Spinal cord (tissue), 9 donors: ENCODE measurements at regions not wholly inside any gene's neighbourhood (a gene's known extent, or its start where the extent isn't known, plus 50 kb on each side); places are given as distances from the start of the nearest gene placed in this dataset.

Source experiments
- DNase-seq, 6 donors: peaks; one replicate each; pipeline versions ENCODE4 v3.0.0 to v3.0.0-alpha.2; 2013 to 2015; ENCODE audit warnings: low spot score in 6 of 6, low read depth in 4 of 6
- H3K27ac ChIP-seq: one replicate; pipeline ENCODE4 v1.5.1; 2013; ENCODE audit warnings: low read depth, low read length, control low read depth
- H3K27me3 ChIP-seq: one replicate; pipeline ENCODE4 v1.6.1; 2013; ENCODE audit warnings: low read length; ENCODE audit not compliant: control insufficient read depth, insufficient read depth
- H3K36me3 ChIP-seq: one replicate; pipeline ENCODE4 v1.6.1; 2013; ENCODE audit warnings: low read length; ENCODE audit not compliant: control insufficient read depth, insufficient read depth
- H3K4me1 ChIP-seq: one replicate; pipeline ENCODE4 v1.6.1; 2013; ENCODE audit warnings: low read length; ENCODE audit not compliant: control insufficient read depth, insufficient read depth
- H3K4me3 ChIP-seq: one replicate; pipeline ENCODE4 v1.5.1; 2013; ENCODE audit warnings: low read depth, low read length, control low read depth
- H3K9me3 ChIP-seq: one replicate; pipeline ENCODE4 v1.6.1; 2013; ENCODE audit warnings: low read length; ENCODE audit not compliant: control insufficient read depth, insufficient read depth
- WGBS: methylation state at CpG from one replicate; pipeline ENCODE4 v1.1.5; 2013; ENCODE audit warnings: missing lambda C conversion rate; ENCODE audit not compliant: insufficient coverage; 5-methylcytosine and 5-hydroxymethylcytosine counted together
- donor health status: healthy.

DNA sequence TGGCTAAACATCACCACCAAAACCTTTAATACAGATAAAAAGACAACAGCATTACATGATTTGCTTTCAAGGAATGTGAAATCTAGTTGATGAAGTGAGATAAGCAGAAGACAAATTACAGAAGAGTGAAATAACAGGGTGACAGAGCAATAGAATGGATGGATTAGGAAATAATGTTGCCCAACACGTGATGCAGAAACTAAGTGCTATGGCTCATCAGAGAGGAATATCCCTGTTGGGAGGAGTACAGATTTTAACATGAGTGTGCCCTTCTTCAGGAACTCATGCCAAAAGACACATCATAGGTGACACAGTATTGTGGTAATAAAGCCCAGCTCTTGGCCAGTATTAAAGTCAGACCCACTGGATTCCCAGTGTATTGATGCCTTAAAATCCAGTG, 176.6 kb upstream of the RAG2 start:
- Histone ChIP-seq H3K4me3 (no peak overlapping the region), H3K27me3 (no peaks in the 10 kb centered on the region), H3K9me3 (no peaks in the 10 kb centered on the region), H3K36me3 (no peaks in the 10 kb centered on the region), H3K4me1 (no peaks in the 10 kb centered on the region), H3K27ac (no peak overlapping the region)
- no peak for DNase-seq
- 86% methylated on average over 1 of the region's 1 CpG for WGBS

DNA sequence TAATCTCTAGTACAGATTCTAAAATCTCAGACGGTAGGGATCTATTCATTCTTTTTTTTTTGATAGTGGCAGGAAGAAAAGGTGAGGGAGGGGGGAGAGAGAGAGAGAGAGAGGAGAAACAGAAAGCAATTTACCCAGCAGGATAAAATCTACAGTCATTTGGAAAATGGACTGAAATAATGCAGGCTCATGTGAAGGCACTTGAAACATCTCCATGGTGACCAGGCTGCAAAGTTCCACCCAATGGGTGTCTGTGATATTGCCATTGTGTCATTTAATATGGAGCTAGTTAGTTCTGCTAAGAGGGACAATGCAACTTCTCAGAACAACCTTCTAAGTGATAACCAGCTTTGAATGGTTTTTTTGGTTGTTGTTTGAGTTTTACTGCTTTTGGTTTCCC, 165.2 kb upstream of the RAG2 start:
- no peak overlapping the region for H3K27ac ChIP-seq
- DNase-seq: no peak
- H3K9me3 ChIP-seq: peaks cover 1% of the 10 kb centered on the region
- no CpG with 5 or more reads among the region's 1 CpG for WGBS
- H3K4me1 ChIP-seq: no peaks in the 10 kb centered on the region
- no peak overlapping the region for H3K4me3 ChIP-seq
- no peaks in the 10 kb centered on the region for H3K27me3 ChIP-seq
- no peaks in the 10 kb centered on the region for H3K36me3 ChIP-seq

DNA sequence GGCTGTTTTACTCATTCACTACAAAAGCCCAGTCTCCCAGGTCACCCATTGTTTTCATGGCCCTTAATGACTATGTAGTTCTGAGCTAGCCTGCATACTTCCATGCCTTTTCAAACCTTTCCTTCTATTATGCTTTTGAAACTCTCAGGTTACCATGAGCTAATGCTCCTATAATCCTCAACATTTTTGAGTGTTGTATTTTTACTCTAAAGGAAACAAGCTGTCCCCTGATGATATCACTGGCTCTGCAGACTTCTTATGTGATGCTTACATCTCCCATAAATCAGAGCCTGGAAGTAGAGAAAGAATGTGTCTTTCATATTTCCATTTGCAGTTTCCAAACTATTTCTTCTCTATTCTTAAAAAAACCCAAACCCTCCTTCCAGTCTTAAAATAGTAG, 159.0 kb upstream of the RAG2 start:
- no peak for DNase-seq
- H3K27ac ChIP-seq: no peak overlapping the region
- H3K36me3 ChIP-seq: no peaks in the 10 kb centered on the region
- no peak overlapping the region for H3K4me3 ChIP-seq
- no peaks in the 10 kb centered on the region for H3K4me1 ChIP-seq
- peaks cover under 1% of the 10 kb centered on the region for H3K9me3 ChIP-seq
- no peaks in the 10 kb centered on the region for H3K27me3 ChIP-seq

- 76% methylated on average over 3 of the region's 6 CpGs for WGBS
- Histone ChIP-seq H3K4me3 (no peak overlapping the region), H3K27me3 (no peaks in the 10 kb centered on the region), H3K9me3 (no peaks in the 10 kb centered on the region), H3K4me1 (peaks cover 4% of the 10 kb centered on the region), H3K36me3 (no peaks in the 10 kb centered on the region), H3K27ac (no peak overlapping the region)
- DNase-seq: no peak
These were observed 155.9 kb upstream of the RAG2 start for GRCh38 chr11:36753960-36754359.

GRCh38 chr11:36751996-36752395, 154.0 kb upstream of the RAG2 start:
- H3K4me3 ChIP-seq: no peak overlapping the region
- no peak for DNase-seq
- no peaks in the 10 kb centered on the region for H3K9me3 ChIP-seq
- H3K27ac ChIP-seq: no peak overlapping the region
- no peaks in the 10 kb centered on the region for H3K27me3 ChIP-seq
- H3K36me3 ChIP-seq: no peaks in the 10 kb centered on the region
- H3K4me1 ChIP-seq: peaks cover 4% of the 10 kb centered on the region
- 79% methylated on average over 2 of the region's 3 CpGs for WGBS

DNA sequence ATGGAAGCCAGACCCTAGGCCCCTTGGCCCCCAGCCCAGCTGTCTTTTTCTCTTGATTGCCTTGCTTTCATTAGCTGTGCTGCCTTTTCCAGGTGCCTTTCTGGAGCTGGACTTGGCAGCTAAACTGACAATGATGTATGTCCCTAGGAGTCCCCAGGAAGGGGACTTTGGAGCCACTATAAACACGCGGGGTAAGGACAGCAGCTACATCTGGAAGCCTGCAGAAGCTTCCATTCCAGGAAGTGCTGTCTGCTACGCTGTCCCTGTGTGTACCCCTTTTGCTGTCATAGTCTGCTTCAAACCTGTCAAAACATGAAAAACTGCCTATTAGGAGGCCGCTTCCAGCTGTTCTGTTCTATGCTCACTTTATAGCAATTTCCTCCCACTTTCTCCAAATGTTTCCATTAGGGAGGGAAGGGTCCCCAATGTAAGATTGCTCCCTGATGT, 153.3 kb upstream of the RAG2 start:
- H3K4me1 ChIP-seq: peaks cover 4% of the 10 kb centered on the region
- no peak overlapping the region for H3K4me3 ChIP-seq
- no peaks in the 10 kb centered on the region for H3K36me3 ChIP-seq
- 23% methylated on average over 3 of the region's 4 CpGs for WGBS
- H3K27me3 ChIP-seq: no peaks in the 10 kb centered on the region
- no peaks in the 10 kb centered on the region for H3K9me3 ChIP-seq
- DNase-seq: peak in 3 of 6 donors; percentile 15 to 63 (median 53)
- H3K27ac ChIP-seq: no peak overlapping the region

DNA sequence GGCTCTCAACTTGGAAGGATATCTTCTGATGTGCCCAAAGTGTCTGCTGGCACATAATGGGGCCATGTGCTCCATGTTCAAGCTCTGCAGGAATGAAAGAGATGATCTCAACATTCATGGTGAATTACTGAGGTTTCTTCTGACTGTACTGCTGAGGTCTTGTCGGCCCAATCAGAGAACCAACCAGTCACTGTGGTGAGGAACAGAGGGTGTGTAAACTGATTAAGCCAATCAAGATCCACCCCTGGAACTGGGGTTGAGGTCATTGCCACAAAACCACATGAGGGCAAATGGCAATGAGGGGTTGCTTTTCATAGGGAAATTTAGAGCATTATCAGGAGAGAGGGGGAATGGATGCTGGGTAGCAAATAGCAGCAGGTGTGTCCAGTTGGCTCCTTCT, 152.3 kb upstream of the RAG2 start:
- no peak overlapping the region for H3K27ac ChIP-seq
- DNase-seq: no peak
- no peak overlapping the region for H3K4me3 ChIP-seq
- H3K36me3 ChIP-seq: no peaks in the 10 kb centered on the region
- H3K27me3 ChIP-seq: no peaks in the 10 kb centered on the region
- no peaks in the 10 kb centered on the region for H3K9me3 ChIP-seq
- H3K4me1 ChIP-seq: peaks cover 4% of the 10 kb centered on the region
- WGBS: 78% methylated on average over 1 of the region's 1 CpG

- Histone ChIP-seq H3K36me3 (no peaks in the 10 kb centered on the region), H3K27ac (no peak overlapping the region), H3K27me3 (no peaks in the 10 kb centered on the region), H3K9me3 (no peaks in the 10 kb centered on the region), H3K4me3 (no peak overlapping the region), H3K4me1 (peaks cover 4% of the 10 kb centered on the region)
- DNase-seq: peak in 1 of 6 donors; percentile 58
- WGBS: 27% methylated on average over 2 of the region's 2 CpGs
These were observed 150.8 kb upstream of the RAG2 start for GRCh38 chr11:36748836-36749235.

- 53% methylated on average over 3 of the region's 7 CpGs for WGBS
- Histone ChIP-seq H3K27ac (no peak overlapping the region), H3K4me1 (peaks cover 4% of the 10 kb centered on the region), H3K36me3 (no peaks in the 10 kb centered on the region), H3K4me3 (no peak overlapping the region), H3K27me3 (no peaks in the 10 kb centered on the region), H3K9me3 (no peaks in the 10 kb centered on the region)
- DNase-seq: peak in 5 of 6 donors; percentile 44 to 92 (median 66)
These were observed 149.1 kb upstream of the RAG2 start for GRCh38 chr11:36746886-36747710.
